Lung (tissue), 11 donors: ENCODE measurements at regions not wholly inside any gene's neighbourhood (a gene's known extent, or its start where the extent isn't known, plus 50 kb on each side); places are given as distances from the start of the nearest gene placed in this dataset.

ENCODE experiments used
- ATAC-seq: fragments of 200-7000 bp; cut with Tn5 transposase; one replicate; pipeline ENCODE4 v1.9.1; 2020; ENCODE audit warnings: moderate number of reproducible peaks; ENCODE audit not compliant: insufficient read depth, low FRiP score
- DNase-seq, 3 donors: peaks; one replicate each; pipeline ENCODE4 v3.0.0-alpha.2; 2013 to 2017
- H3K27ac ChIP-seq, 2 donors: one replicate each; pipeline ENCODE4 v1.5.1; 2013; ENCODE audit warnings: mild to moderate bottlenecking in 2 of 2, moderate library complexity in 2 of 2, control low read depth in 1 of 2, inconsistent platforms in 1 of 2, low read depth in 1 of 2, low read length in 1 of 2
- H3K27me3 ChIP-seq, 3 donors: one replicate each; pipeline ENCODE4 v1.5.1; 2013; ENCODE audit warnings: low read length in 2 of 3; ENCODE audit not compliant: control insufficient read depth in 3 of 3, insufficient read depth in 3 of 3
- H3K36me3 ChIP-seq, 4 donors: one replicate each; pipeline ENCODE4 v1.5.1; 2013; ENCODE audit warnings: low read length in 4 of 4, mild to moderate bottlenecking in 1 of 4, moderate library complexity in 1 of 4; ENCODE audit not compliant: control insufficient read depth in 4 of 4, insufficient read depth in 4 of 4
- H3K4me1 ChIP-seq, 5 donors: one replicate each; pipeline ENCODE4 v1.5.1; 2013; ENCODE audit warnings: low read length in 5 of 5, mild to moderate bottlenecking in 2 of 5, moderate library complexity in 1 of 5; ENCODE audit not compliant: control insufficient read depth in 5 of 5, insufficient read depth in 5 of 5
- H3K4me3 ChIP-seq: one replicate; pipeline ENCODE4 v1.5.1; 2013; ENCODE audit warnings: mild to moderate bottlenecking, control low read depth, moderate library complexity
- H3K9ac ChIP-seq, 2 donors: one replicate each; pipeline ENCODE4 v1.5.1; 2013; ENCODE audit warnings: low read length in 2 of 2, control low read depth in 1 of 2; ENCODE audit not compliant: insufficient read depth in 1 of 2
- H3K9me3 ChIP-seq, 4 donors: one replicate each; pipeline ENCODE4 v1.5.1; 2013; ENCODE audit warnings: low read length in 3 of 4, mild to moderate bottlenecking in 1 of 4, moderate library complexity in 1 of 4; ENCODE audit not compliant: control insufficient read depth in 4 of 4, insufficient read depth in 3 of 4
- WGBS, 2 donors: extraction: QIAGEN DNeasy Blood & Tissue Kit; methylation state at CpG; one replicate each; pipeline ENCODE4 v1.1.7; 2013; 5-methylcytosine and 5-hydroxymethylcytosine counted together
- TF ChIP-seq, protein P1 (sequence below): IDR thresholded peaks from 2 replicates; pipeline ENCODE4 v1.5.1; 2012; ENCODE audit warnings: mild to moderate bottlenecking; ENCODE audit errors: control extremely low read depth, extremely low read depth
- donor health status: control.
- donor health status: control.
- donor health status: Bipolar disorder and iron deficiency.
- donor health status: healthy.
- donor health status: DM: yes; HTN: yes; CAD: no.

DNA sequence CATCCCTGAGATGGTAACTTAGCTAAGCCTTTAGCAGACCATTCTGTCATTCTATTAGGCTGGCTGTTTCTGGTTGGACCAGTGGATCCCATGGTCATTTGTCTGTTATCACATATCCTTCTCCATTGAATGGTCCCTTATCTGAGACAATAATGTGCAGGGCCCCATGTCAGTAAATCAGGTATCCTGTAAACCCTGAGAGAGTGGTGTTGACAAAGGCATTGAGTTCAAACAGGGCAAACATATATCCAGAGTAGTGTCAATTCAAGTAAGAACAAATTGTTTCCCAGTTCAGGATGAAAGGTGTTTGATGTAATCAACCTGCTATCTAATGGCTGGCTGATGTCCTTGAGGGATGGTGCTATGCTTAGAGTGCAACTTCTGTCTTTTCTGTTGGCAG lies 126.2 kb downstream of the LINC00237 start:
- TF ChIP-seq, protein P1, sequence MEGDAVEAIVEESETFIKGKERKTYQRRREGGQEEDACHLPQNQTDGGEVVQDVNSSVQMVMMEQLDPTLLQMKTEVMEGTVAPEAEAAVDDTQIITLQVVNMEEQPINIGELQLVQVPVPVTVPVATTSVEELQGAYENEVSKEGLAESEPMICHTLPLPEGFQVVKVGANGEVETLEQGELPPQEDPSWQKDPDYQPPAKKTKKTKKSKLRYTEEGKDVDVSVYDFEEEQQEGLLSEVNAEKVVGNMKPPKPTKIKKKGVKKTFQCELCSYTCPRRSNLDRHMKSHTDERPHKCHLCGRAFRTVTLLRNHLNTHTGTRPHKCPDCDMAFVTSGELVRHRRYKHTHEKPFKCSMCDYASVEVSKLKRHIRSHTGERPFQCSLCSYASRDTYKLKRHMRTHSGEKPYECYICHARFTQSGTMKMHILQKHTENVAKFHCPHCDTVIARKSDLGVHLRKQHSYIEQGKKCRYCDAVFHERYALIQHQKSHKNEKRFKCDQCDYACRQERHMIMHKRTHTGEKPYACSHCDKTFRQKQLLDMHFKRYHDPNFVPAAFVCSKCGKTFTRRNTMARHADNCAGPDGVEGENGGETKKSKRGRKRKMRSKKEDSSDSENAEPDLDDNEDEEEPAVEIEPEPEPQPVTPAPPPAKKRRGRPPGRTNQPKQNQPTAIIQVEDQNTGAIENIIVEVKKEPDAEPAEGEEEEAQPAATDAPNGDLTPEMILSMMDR: no peak
- no peak overlapping the region for H3K27ac ChIP-seq
- no peak overlapping the region for H3K9ac ChIP-seq
- H3K36me3 ChIP-seq: no peaks in the 10 kb centered on the region
- H3K9me3 ChIP-seq: peaks cover 0 to 5% (median 0%) of the 10 kb centered on the region in 4 donors
- no peaks in the 10 kb centered on the region for H3K27me3 ChIP-seq
- DNase-seq (no peak), ATAC-seq (no peak)
- H3K4me1 ChIP-seq: no peaks in the 10 kb centered on the region
- no peak overlapping the region for H3K4me3 ChIP-seq

DNA sequence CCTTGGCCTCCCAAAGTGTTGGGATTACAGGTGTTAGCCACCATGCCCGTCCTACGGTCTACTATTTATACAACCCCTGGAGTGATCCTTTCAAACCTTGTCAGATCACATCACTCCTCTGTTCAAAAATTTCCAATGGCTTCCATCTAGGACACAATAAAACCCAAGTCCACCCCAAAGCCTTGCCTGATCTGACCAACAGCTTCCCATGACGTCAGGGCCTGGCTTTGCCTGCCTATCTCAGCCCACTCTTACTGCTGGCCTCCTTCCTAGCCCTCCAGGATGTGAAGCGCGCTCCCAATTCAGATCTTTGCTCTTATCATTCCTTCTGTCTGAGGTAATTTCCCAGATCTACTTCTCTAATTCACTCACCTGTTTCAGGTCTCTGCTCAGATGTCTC lies 128.4 kb downstream of the LINC00237 start:
- ATAC-seq (no peak), DNase-seq (no peak)
- TF ChIP-seq, protein P1: no peak
- Histone ChIP-seq H3K9ac (no peak overlapping the region), H3K4me3 (no peak overlapping the region), H3K9me3 (peaks cover 0 to 5% (median 2%) of the 10 kb centered on the region in 4 donors), H3K27ac (no peak overlapping the region), H3K4me1 (no peaks in the 10 kb centered on the region), H3K36me3 (no peaks in the 10 kb centered on the region), H3K27me3 (no peaks in the 10 kb centered on the region)
- 87 to 88% methylated on average over 5 of the region's 5 CpGs for WGBS, 2 donors

DNA sequence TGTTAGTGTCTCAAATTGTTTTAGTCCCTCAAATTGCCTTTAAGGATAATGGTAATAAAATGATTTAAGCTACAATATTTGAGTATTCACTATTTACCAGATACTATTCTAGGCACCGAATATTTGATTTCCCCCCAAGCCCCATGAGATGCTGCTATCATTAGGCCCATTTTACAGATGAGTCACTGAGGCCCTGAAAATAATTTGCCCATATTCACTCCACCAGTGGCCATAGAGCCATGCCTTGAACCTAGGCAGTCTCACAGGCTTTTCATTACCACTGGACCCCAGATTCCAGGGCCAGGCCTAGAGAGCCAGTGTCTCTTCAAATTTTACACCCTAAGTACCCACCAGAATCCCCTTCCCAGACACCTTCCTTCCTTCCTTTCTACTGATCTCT lies 133.7 kb downstream of the LINC00237 start:
- ATAC-seq: no peak

More for the DNA sequence above, 133.7 kb downstream of the LINC00237 start:
- Histone ChIP-seq H3K4me1 (peaks cover 0 to 6% (median 0%) of the 10 kb centered on the region in 5 donors), H3K4me3 (no peak overlapping the region), H3K9ac (no peak overlapping the region), H3K27me3 (peaks cover 0 to 13% (median 11%) of the 10 kb centered on the region in 3 donors), H3K36me3 (no peaks in the 10 kb centered on the region), H3K9me3 (peaks cover 0 to 4% (median under 1%) of the 10 kb centered on the region in 4 donors), H3K27ac (no peak overlapping the region)
- TF ChIP-seq, protein P1: no peak
- DNase-seq: no peak
- WGBS, 2 donors: 94 to 96% methylated on average over 1 of the region's 1 CpG
